ENCODE measurements at regions not wholly inside any gene's neighbourhood (a gene's known extent, or its start where the extent isn't known, plus 50 kb on each side); places are given as distances from the start of the nearest gene placed in this dataset.

DNA sequence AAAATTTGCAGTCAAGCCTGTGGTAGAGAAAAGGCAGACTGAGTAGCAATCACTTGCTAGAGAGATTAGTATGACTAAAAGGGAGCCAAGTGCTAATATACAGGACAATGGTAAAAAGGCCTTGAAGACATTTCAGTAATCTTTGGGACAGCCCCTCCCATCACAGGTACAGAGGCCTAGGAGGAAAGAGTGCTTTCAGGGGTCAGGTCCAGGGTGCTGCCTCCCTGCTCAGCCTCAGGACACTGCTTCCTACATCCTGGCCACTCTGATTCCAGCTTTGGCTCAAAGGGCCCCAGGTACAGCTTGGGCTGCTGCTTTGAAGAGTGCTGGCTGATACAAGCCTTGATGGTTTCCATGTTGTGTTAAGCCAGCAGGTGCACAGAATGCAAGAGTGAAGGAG, 543.5 kb downstream of the MMUT start:
- TF ChIP-seq POLR2A (IDR thresholded peaks at IDR 0.05; ENCODE audit: extremely low read depth, insufficient read length), result no peak
- TF ChIP-seq, protein P1, sequence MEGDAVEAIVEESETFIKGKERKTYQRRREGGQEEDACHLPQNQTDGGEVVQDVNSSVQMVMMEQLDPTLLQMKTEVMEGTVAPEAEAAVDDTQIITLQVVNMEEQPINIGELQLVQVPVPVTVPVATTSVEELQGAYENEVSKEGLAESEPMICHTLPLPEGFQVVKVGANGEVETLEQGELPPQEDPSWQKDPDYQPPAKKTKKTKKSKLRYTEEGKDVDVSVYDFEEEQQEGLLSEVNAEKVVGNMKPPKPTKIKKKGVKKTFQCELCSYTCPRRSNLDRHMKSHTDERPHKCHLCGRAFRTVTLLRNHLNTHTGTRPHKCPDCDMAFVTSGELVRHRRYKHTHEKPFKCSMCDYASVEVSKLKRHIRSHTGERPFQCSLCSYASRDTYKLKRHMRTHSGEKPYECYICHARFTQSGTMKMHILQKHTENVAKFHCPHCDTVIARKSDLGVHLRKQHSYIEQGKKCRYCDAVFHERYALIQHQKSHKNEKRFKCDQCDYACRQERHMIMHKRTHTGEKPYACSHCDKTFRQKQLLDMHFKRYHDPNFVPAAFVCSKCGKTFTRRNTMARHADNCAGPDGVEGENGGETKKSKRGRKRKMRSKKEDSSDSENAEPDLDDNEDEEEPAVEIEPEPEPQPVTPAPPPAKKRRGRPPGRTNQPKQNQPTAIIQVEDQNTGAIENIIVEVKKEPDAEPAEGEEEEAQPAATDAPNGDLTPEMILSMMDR (IDR thresholded peaks at IDR 0.05; ENCODE audit: low read depth, low read length), result no peak
- TF ChIP-seq MYC (IDR thresholded peaks at IDR 0.05; ENCODE audit: low read depth, low read length), result no peak

All from NB4 (cell line).